Activated CD8-positive, alpha-beta memory T cell treated with anti-CD3 and anti-CD28 coated beads for 24 hours (primary cell): ENCODE measurements at regions not wholly inside any gene's neighbourhood (a gene's known extent, or its start where the extent isn't known, plus 50 kb on each side); places are given as distances from the start of the nearest gene placed in this dataset.
"Not testable (repeated sequence)": the region's sequence is repeated elsewhere in the genome, so short reads cannot be mapped to it uniquely, and the experiment has no call there.

Experiments used
- DNase-seq: peaks from one replicate; pipeline ENCODE4 v3.0.0-alpha.2; 2020

GRCh38 chr12:107503887-107504885 is 181.4 kb upstream of the PWP1 start:
- DNase-seq = no peak

- DNase-seq = peak; percentile 50
These were observed 176.2 kb upstream of the PWP1 start for GRCh38 chr12:107509421-107509820.

GRCh38 chr12:107510211-107510610 is 175.4 kb upstream of the PWP1 start:
- peak; percentile 21 for DNase-seq

GRCh38 chr12:107511292-107511691 is 174.3 kb upstream of the PWP1 start:
- peak; percentile 1 for DNase-seq

- no peak for DNase-seq
These were observed 173.2 kb upstream of the PWP1 start for GRCh38 chr12:107512391-107512790.

- DNase-seq = peak; percentile 17
These were observed 172.4 kb upstream of the PWP1 start for GRCh38 chr12:107513184-107513583.

- peak; percentile 21 for DNase-seq
These were observed 171.8 kb upstream of the PWP1 start for GRCh38 chr12:107513636-107514400.

- no peak for DNase-seq
These were observed 170.6 kb upstream of the PWP1 start for GRCh38 chr12:107514887-107515445.

GRCh38 chr12:107515446-107515958 is 170.1 kb upstream of the PWP1 start:
- DNase-seq = peak; percentile 64

GRCh38 chr12:107517816-107518215 is 167.8 kb upstream of the PWP1 start:
- not testable (repeated sequence) for DNase-seq

GRCh38 chr12:107518868-107519267 is 166.7 kb upstream of the PWP1 start:
- peak; percentile 1 for DNase-seq

- peak; percentile 32 for DNase-seq
These were observed 165.4 kb upstream of the PWP1 start for GRCh38 chr12:107519906-107520859.

- DNase-seq = peak; percentile 15
These were observed 163.7 kb upstream of the PWP1 start for GRCh38 chr12:107521826-107522355.

GRCh38 chr12:107522692-107523477 is 162.7 kb upstream of the PWP1 start:
- DNase-seq = peak; percentile 17

GRCh38 chr12:107523775-107524535 is 161.6 kb upstream of the PWP1 start:
- DNase-seq = peak; percentile 13

GRCh38 chr12:107525063-107525718 is 160.4 kb upstream of the PWP1 start:
- peak; percentile 24 for DNase-seq

- DNase-seq = peak; percentile 42
These were observed 159.7 kb upstream of the PWP1 start for GRCh38 chr12:107525719-107526554.

GRCh38 chr12:107526555-107527180 is 158.9 kb upstream of the PWP1 start:
- DNase-seq = no peak
